Neural crest cell (in vitro differentiated cells): ENCODE measurements at regions not wholly inside any gene's neighbourhood (a gene's known extent, or its start where the extent isn't known, plus 50 kb on each side); places are given as distances from the start of the nearest gene placed in this dataset.

ENCODE experiments used
- DNase-seq: peaks from one replicate; pipeline ENCODE4 v3.0.0; 2021; ENCODE audit warnings: low read depth, mixed read lengths, low spot score
- H3K27ac Mint-ChIP-seq: one replicate; pipeline ENCODE4 v1.8.0; 2021; ENCODE audit warnings: mild to moderate bottlenecking, mixed read lengths; ENCODE audit not compliant: unreplicated experiment
- H3K27me3 Mint-ChIP-seq: 2 replicates; pipeline ENCODE4 v1.8.0; 2021; ENCODE audit warnings: low read depth, mild to moderate bottlenecking, mixed read lengths
- H3K36me3 Mint-ChIP-seq: 2 replicates; pipeline ENCODE4 v1.8.0; 2021; ENCODE audit warnings: low read depth, mild to moderate bottlenecking, mixed read lengths
- H3K4me1 Mint-ChIP-seq: 2 replicates; pipeline ENCODE4 v1.8.0; 2021; ENCODE audit warnings: mixed read lengths
- H3K4me3 Mint-ChIP-seq: one replicate; pipeline ENCODE4 v1.8.0; 2021; ENCODE audit warnings: mild to moderate bottlenecking, mixed read lengths
- H3K9me3 Mint-ChIP-seq: 2 replicates; pipeline ENCODE4 v1.8.0; 2021; ENCODE audit warnings: mixed read lengths
- CTCF ChIP-seq: fragments of 200-600 bp; sonication (generic); conservative IDR thresholded peaks from 2 replicates; pipeline ENCODE4 v1.5.0; 2021; ENCODE audit warnings: antibody characterized with exemption, mild to moderate bottlenecking

- Mint-ChIP-seq H3K36me3 (no peaks in the 10 kb centered on the region), H3K9me3 (peaks cover 5% of the 10 kb centered on the region), H3K4me1 (no peaks in the 10 kb centered on the region), H3K27ac (no peak overlapping the region), H3K27me3 (peaks cover 10% of the 10 kb centered on the region), H3K4me3 (no peak overlapping the region)
- no peak for DNase-seq
- no peak for TF ChIP-seq CTCF
Measured at GRCh38 chr18:71899183-71899582, 645.0 kb downstream of the CBLN2 start.

- Mint-ChIP-seq H3K4me1 (no peaks in the 10 kb centered on the region), H3K4me3 (no peak overlapping the region), H3K36me3 (no peaks in the 10 kb centered on the region), H3K27me3 (no peaks in the 10 kb centered on the region), H3K9me3 (no peaks in the 10 kb centered on the region), H3K27ac (no peak overlapping the region)
- no peak for DNase-seq
- no peak for TF ChIP-seq CTCF
Measured at GRCh38 chr18:71887509-71887908, 656.6 kb downstream of the CBLN2 start.

DNA sequence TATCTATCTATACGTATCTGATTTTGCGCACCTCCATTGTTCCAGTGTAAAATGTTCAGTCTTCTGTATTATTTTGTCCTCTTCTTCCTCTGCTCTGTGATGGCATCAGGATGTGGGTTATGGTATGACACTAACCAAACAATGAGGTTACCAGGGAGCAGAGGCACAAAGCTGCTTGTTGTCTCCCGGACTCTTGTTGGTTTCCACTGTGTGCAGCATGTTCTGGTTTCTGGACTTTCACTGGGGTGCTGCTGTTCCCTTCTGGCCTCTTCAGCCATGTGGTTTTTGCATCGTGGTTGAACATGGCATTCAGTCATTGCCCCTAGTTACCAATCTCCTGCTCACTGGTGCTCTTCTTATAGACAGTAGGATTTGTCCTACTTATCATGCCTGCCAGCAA lies 665.9 kb downstream of the CBLN2 start:
- Mint-ChIP-seq H3K9me3 (no peaks in the 10 kb centered on the region), H3K27ac (no peak overlapping the region), H3K36me3 (no peaks in the 10 kb centered on the region), H3K27me3 (peaks cover 4% of the 10 kb centered on the region), H3K4me1 (no peaks in the 10 kb centered on the region), H3K4me3 (no peak overlapping the region)
- DNase-seq = no peak
- TF ChIP-seq CTCF = no peak

DNA sequence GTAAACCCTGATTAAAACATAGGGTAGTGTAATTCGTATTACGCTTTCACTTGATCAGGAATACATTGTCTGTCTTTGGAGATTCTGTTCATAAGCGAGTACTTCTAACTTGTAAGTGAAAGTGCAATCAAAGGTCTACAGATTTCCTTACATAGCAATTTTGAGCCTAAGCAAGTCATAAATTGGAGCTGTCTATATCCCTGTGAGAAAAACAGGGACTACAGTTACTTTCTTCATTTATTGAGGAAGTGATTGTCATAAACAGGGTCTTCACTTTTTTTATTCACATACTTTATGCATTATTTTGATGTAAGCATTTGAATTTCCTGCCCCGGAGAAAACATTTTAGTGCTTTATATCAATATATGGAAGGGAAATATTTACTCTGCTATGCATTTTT lies 670.4 kb downstream of the CBLN2 start:
- Mint-ChIP-seq H3K4me3 (no peak overlapping the region), H3K27ac (no peak overlapping the region), H3K27me3 (peaks cover 17% of the 10 kb centered on the region), H3K36me3 (no peaks in the 10 kb centered on the region), H3K4me1 (no peaks in the 10 kb centered on the region), H3K9me3 (no peaks in the 10 kb centered on the region)
- no peak for DNase-seq
- no peak for TF ChIP-seq CTCF

DNA sequence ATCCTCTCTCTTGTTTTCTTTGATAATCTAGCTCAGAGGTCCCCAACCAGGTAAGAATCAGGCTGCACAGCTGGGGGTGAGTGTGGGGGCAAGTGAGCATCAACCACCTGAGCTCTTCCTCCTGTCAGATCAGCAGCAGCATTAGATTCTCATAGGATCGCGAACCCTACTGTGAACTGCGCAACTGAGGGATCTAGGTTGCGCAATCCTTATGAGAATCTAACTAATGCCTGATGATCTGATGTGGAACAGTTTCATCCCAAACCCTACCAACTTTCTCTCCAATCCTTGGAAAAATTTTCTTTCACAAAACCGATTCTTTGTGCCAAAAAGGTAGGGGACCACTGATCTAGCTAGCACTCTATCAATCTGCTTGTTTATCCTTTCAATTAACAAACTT lies 678.3 kb downstream of the CBLN2 start:
- no peak for TF ChIP-seq CTCF
- Mint-ChIP-seq H3K36me3 (no peaks in the 10 kb centered on the region), H3K4me3 (no peak overlapping the region), H3K4me1 (no peaks in the 10 kb centered on the region), H3K9me3 (peaks cover 4% of the 10 kb centered on the region), H3K27ac (peak overlapping the region; percentile 59), H3K27me3 (peaks cover 13% of the 10 kb centered on the region)
- no peak for DNase-seq

GRCh38 chr18:71850602-71851001 lies 693.5 kb downstream of the CBLN2 start:
- H3K36me3 Mint-ChIP-seq = peaks cover 8% of the 10 kb centered on the region
- DNase-seq = no peak
- H3K27me3 Mint-ChIP-seq = no peaks in the 10 kb centered on the region
- H3K27ac Mint-ChIP-seq = no peak overlapping the region
- no peak overlapping the region for H3K4me3 Mint-ChIP-seq
- H3K9me3 Mint-ChIP-seq = peaks cover 14% of the 10 kb centered on the region
- H3K4me1 Mint-ChIP-seq = peaks cover 6% of the 10 kb centered on the region
- no peak for TF ChIP-seq CTCF
